Fibroblast of peridontal ligament (primary cell): ENCODE measurements at regions not wholly inside any gene's neighbourhood (a gene's known extent, or its start where the extent isn't known, plus 50 kb on each side); places are given as distances from the start of the nearest gene placed in this dataset.

ENCODE experiments used
- DNase-seq: peaks from one replicate; pipeline ENCODE4 v3.0.0-alpha.2; 2010; ENCODE audit errors: extremely low read depth

- no peak for DNase-seq
Measured at GRCh38 chr11:128226106-128226716, 361.1 kb downstream of the ETS1 start.

- DNase-seq: no peak
Measured at GRCh38 chr11:128222245-128222884, 365.0 kb downstream of the ETS1 start.

GRCh38 chr11:128219731-128220120 is 367.6 kb downstream of the ETS1 start:
- no peak for DNase-seq

- DNase-seq: no peak
Measured at GRCh38 chr11:128216198-128216597, 371.2 kb downstream of the ETS1 start.

GRCh38 chr11:128215238-128215882 is 372.0 kb downstream of the ETS1 start:
- no peak for DNase-seq

- no peak for DNase-seq
Measured at GRCh38 chr11:128214263-128214662, 373.1 kb downstream of the ETS1 start.

- DNase-seq: no peak
Measured at GRCh38 chr11:128213461-128213860, 373.9 kb downstream of the ETS1 start.

GRCh38 chr11:128212324-128212723 is 375.0 kb downstream of the ETS1 start:
- no peak for DNase-seq

- DNase-seq: peak; percentile 83
Measured at GRCh38 chr11:128210148-128210940, 377.0 kb downstream of the ETS1 start.

GRCh38 chr11:128209138-128209435 is 378.3 kb downstream of the ETS1 start:
- no peak for DNase-seq

- DNase-seq: peak; percentile 95
Measured at GRCh38 chr11:128208329-128209137, 378.8 kb downstream of the ETS1 start.

- peak; percentile 76 for DNase-seq
Measured at GRCh38 chr11:128207861-128208321, 379.5 kb downstream of the ETS1 start.

GRCh38 chr11:128206461-128206860 is 380.9 kb downstream of the ETS1 start:
- DNase-seq: no peak

- no peak for DNase-seq
Measured at GRCh38 chr11:128205796-128206195, 381.6 kb downstream of the ETS1 start.

GRCh38 chr11:128204898-128205297 is 382.5 kb downstream of the ETS1 start:
- DNase-seq: no peak

GRCh38 chr11:128201801-128202200 is 385.6 kb downstream of the ETS1 start:
- DNase-seq: no peak

- DNase-seq: no peak
Measured at GRCh38 chr11:128201009-128201408, 386.3 kb downstream of the ETS1 start.

- no peak for DNase-seq
Measured at GRCh38 chr11:128200467-128200866, 386.9 kb downstream of the ETS1 start.

- DNase-seq: no peak
Measured at GRCh38 chr11:128198216-128198772, 389.1 kb downstream of the ETS1 start.

- DNase-seq: peak; percentile 15
Measured at GRCh38 chr11:128196235-128196634, 391.1 kb downstream of the ETS1 start.

- DNase-seq: no peak
Measured at GRCh38 chr11:128195756-128196155, 391.6 kb downstream of the ETS1 start.
